K562 (cell line): ENCODE measurements at regions not wholly inside any gene's neighbourhood (a gene's known extent, or its start where the extent isn't known, plus 50 kb on each side); places are given as distances from the start of the nearest gene placed in this dataset.

Experiments used
- KAT7 ChIP-seq: sonication (generic); formaldehyde crosslinking; IDR thresholded peaks from 2 replicates; pipeline ENCODE4 v1.8.0; 2022; ENCODE audit warnings: missing genetic modification reagents, mild to moderate bottlenecking, borderline replicate concordance
- PKNOX1 ChIP-seq: fragments of 450-650 bp; IDR thresholded peaks from 2 replicates; pipeline ENCODE4 v1.6.1; 2016
- ZNF311 ChIP-seq: fragments of 250-450 bp; sonication (Bioruptor Pico); IDR thresholded peaks from 2 replicates; pipeline ENCODE4 v1.4.0; 2020; ENCODE audit warnings: mild to moderate bottlenecking, moderate library complexity
- ZNF407 ChIP-seq: fragments of 450-650 bp; IDR thresholded peaks from 2 replicates; pipeline ENCODE4 v1.6.1; 2016; ENCODE audit warnings: low read depth
- ZNF449 ChIP-seq: fragments of 250-450 bp; sonication (Bioruptor Pico); IDR thresholded peaks from 2 replicates; pipeline ENCODE4 v1.8.0; 2022; ENCODE audit warnings: moderate library complexity, mild to moderate bottlenecking, inconsistent platforms

- TF ChIP-seq ZNF407 (no peak), ZNF449 (no peak), ZNF311 (no peak), PKNOX1 (no peak), KAT7 (CRISPR knock-in tag) (no peak)
- TF ChIP-seq, all 486 proteins: peak for 0
These were observed 564.9 kb upstream of the FSHR start (continued) for GRCh38 chr2:49719241-49719640.
